AG04449 (cell line): ENCODE measurements at regions not wholly inside any gene's neighbourhood (a gene's known extent, or its start where the extent isn't known, plus 50 kb on each side); places are given as distances from the start of the nearest gene placed in this dataset.
A peak's percentile ranks its signal among the peaks of the same experiment; 100 is the strongest.

Experiments used
- CTCF ChIA-PET: fragments of 350-600 bp; formaldehyde crosslinking; extraction: SDS; loops from one replicate; lab custom pipeline; 2021; ENCODE audit warnings: antibody characterized with exemption; lab: Yijun Ruan, JAX
- POLR2A ChIA-PET: fragments of 400-600, 350-600 bp; formaldehyde crosslinking; extraction: SDS; loops from one replicate; lab custom pipeline; 2020; ENCODE audit warnings: antibody characterized with exemption, inconsistent platforms; lab: Yijun Ruan, JAX
- DNase-seq: peaks from one replicate; pipeline ENCODE4 v3.0.0-alpha.2; 2010; ENCODE audit warnings: low read depth, low spot score
- H3K4me3 ChIP-seq: 2 replicates; pipeline ENCODE4 v1.5.1; 2011; ENCODE audit warnings: low read depth, mild to moderate bottlenecking, control low read depth, low read length
- TF ChIP-seq, protein P1 (sequence below): IDR thresholded peaks from one replicate; pipeline ENCODE4 v1.5.1; 2011; ENCODE audit warnings: mild to moderate bottlenecking, moderate library complexity, low read length, control low read depth, inconsistent platforms; ENCODE audit not compliant: insufficient read depth; ENCODE audit errors: missing control alignments

DNA sequence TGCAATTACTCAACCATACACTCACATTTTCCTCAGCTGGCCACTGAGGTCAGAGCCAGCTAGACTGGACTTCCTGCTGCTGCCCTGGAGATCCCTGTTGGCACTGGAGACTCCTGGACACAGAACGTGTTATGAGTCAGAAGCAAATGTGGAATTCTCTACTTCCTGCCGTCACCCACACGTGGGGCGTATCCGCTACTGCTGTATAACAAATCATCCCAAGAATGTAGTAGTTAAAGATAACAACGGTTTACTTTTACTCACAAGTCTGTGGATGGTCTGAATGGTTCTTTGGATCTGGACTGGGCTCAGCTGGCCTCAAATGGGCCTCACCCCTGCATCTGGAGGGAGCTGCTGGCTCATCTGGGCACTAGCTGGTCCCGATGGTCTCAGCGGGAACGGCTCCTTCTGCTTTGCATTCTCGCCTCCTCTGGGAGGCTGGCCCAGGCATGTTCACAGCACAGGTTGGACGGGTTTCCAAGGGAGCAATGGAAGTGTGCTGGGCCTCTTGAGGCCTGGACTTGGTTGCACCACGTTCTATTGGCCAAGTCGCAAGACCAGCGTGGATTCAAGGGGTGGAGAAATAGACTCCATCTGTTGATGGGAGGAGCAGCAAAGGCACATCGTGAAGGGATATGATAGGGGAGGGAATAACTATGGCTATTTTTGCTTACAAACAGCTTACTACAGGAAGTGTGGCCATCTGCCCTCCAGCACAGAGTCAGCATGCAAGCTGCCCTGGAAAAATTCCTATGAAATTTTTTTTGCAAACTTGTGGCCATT is 118.5 kb downstream of the SNX5 start:
- TF ChIP-seq, protein P1, sequence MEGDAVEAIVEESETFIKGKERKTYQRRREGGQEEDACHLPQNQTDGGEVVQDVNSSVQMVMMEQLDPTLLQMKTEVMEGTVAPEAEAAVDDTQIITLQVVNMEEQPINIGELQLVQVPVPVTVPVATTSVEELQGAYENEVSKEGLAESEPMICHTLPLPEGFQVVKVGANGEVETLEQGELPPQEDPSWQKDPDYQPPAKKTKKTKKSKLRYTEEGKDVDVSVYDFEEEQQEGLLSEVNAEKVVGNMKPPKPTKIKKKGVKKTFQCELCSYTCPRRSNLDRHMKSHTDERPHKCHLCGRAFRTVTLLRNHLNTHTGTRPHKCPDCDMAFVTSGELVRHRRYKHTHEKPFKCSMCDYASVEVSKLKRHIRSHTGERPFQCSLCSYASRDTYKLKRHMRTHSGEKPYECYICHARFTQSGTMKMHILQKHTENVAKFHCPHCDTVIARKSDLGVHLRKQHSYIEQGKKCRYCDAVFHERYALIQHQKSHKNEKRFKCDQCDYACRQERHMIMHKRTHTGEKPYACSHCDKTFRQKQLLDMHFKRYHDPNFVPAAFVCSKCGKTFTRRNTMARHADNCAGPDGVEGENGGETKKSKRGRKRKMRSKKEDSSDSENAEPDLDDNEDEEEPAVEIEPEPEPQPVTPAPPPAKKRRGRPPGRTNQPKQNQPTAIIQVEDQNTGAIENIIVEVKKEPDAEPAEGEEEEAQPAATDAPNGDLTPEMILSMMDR = no peak
- ChIA-PET POLR2A (interaction anchor here (0.5 to 1.6 kb wide), 5 partner anchors 14 to 308 kb away, joined by 3 to 15 read pairs (median 3); partner anchors contain the start of gene RRBP1), CTCF (interaction anchor here (4.5 kb wide), 1 partner anchor 168 kb away, joined by 16 read pairs; the partner anchor contains the start of gene RRBP1)
- DNase-seq = peak; percentile 84
- H3K4me3 ChIP-seq = no peak overlapping the region

DNA sequence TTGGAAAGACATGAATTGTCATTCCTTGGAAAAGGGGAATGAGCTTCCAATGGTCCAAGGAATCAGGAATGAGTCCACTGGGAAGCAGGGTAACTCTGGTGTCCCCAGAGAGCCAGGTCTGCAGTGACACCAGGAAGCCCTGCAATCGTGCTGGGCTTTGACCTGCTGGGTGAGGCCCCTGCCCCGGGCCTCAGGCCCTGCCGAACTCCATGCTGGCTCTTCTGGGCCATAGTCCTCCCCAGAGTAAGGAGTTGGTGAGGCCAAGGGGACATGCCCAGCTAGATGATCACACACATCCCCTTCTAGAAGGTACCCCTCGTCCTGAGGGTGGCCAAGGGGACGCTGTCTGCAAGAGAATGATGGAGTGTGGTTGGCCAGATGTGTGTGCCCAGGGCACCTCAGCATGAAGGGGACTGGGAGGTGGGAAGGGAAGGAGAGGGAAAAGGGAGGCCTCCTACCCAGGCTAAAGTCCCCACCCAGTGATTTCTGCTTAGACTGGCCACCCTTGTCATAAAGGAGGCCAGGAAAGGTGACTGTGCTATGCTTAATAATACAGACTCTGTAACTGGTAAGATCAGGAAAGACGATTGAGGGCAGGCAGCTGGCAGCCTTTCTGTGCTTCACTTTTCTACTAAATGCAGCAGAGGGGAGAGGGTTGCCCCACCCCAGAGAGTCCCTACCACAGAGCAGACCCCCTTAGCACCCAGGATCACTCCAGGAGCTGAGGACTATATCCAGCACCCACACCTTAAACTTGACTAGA is 119.3 kb downstream of the SNX5 start:
- no peak for DNase-seq
- TF ChIP-seq, protein P1 = no peak
- ChIA-PET POLR2A (interaction anchor here (0.5 to 1.6 kb wide), 5 partner anchors 13 to 307 kb away, joined by 3 to 15 read pairs (median 3); partner anchors contain the start of gene RRBP1), CTCF (interaction anchor here (4.5 kb wide), 1 partner anchor 167 kb away, joined by 16 read pairs; the partner anchor contains the start of gene RRBP1)
- no peak overlapping the region for H3K4me3 ChIP-seq

DNA sequence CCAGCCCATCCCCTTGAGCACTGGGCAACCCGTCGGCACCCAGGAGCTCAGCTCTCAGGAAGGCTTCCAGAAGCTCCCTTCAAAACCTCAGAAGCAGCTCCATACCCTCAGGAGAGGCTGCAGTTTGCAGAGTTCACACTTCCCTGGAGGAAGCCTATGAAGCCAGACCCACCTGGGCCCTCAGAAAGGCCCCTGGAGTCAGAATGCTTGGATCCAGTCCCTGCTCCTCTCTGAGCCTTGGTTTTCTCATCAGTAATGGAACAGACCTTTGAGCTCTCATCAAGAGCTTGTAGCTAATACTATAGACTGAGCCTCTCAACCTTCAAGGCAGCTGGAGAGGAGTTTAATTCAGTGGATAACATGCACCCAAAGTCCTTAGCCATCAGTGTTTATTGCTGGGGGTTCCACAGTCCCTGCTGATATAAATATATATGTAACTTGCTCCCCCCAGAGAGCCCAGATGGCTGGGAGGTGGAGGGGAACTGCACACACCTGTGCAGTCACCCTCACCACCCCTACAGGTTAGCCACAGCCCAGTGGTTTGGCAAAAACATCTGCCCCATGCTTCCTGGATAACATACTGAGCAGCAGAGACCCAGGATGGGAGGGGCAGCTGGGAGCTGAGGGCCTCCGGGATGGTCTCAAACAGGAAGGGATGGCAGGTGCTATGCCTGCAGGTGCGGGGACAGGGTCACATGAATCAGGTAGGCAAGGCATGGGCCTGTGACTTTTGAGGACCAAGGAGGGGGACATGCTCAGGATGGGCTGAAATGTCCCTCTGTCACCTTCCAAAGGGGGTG is 120.1 kb downstream of the SNX5 start:
- H3K4me3 ChIP-seq = no peak overlapping the region
- ChIA-PET POLR2A (interaction anchor here (0.7 to 1.6 kb wide), 2 partner anchors 12 to 168 kb away, joined by 3 read pairs; no protein-coding TSS in a partner anchor), CTCF (interaction anchor here (4.5 kb wide), 1 partner anchor 167 kb away, joined by 16 read pairs; the partner anchor contains the start of gene RRBP1)
- no peak for DNase-seq
- TF ChIP-seq, protein P1 = no peak

DNA sequence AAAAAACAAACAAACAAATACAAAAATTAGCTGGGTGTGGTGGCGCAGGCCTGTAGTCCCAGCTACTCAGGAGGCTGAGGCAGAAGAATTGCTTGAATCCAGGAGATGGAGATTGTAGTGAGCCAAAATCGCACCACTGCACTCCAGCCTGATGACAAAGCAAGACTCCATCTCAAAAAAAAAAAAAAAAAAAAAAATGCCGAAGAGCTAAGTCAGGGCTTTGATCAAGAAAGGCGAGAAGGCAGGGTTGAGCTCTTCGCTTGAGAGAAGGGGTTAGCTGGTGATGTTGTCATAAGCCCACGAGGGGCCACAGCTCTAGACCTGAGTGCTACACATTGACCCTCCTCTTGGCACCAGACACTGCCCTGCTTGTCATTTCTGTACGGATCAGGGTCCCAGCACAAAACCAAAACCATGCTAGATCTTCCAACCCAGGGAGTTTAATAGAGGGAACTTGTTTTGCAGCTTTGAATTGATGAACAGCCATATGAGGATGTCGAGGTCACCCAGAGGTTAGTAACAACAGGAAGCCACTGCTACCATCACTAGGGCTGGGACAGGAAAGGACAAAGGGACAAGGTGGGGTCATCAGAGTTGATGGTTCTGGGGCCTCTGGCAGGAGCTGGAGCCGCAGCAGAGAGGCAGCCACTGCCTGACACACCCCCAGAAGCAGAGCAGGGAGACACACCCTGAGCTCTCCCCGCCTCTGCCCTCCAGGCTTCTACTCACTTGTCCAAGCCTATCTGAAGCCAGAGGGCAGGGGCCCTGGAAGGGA is 122.7 kb downstream of the SNX5 start:
- POLR2A ChIA-PET = interaction anchor here (1.4 kb wide), 1 partner anchor 164 kb away, joined by 4 read pairs; the partner anchor contains the start of gene RRBP1
- no peak for DNase-seq
- CTCF ChIA-PET = interaction anchor here (0.7 to 2.3 kb wide), 4 partner anchors 28 to 164 kb away, joined by 3 to 7 read pairs (median 4); partner anchors contain the start of gene RRBP1
- TF ChIP-seq, protein P1 = no peak
- H3K4me3 ChIP-seq = no peak overlapping the region

DNA sequence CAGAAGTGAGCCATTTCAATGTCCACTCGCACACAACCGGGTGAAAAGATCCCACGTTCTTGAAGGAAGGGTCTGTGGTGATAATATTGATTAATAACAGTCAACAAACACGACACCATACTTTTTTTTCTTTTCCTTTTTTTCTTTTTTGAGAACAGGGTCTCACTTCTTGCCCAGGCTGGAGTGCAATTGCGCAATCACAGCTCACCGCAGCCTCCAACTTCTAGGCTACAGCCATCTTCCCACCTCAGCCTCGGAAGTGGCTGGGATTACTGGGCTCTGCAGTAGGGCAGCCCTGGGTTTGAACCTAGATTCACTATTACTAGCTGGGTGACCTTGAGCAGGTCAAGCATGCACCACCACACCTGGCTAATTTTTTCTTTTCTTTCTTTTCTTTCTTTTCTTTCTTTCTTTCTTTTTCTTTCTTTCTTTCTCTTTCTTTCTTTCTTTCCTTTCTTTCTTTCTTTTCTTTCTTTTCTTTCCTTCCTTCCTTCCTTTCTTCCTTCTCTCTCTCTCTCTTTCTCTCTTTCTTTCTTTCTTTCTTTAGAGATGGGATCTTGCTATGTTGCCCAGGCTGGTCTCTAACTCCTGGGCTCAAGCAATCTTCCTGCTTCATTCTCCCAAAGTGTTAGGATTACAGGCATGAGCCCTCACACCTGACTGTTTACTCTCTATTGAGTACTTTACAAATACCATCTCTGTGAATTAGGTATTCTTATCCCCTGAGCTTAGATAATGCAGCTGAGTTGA is 123.9 kb downstream of the SNX5 start:
- no peak overlapping the region for H3K4me3 ChIP-seq
- ChIA-PET CTCF (interaction anchor here (1.0 to 2.3 kb wide), 4 partner anchors 30 to 162 kb away, joined by 3 to 7 read pairs (median 4); partner anchors contain the start of gene RRBP1), POLR2A (interaction anchor here (1.8 kb wide), 1 partner anchor 163 kb away, joined by 13 read pairs; the partner anchor contains the start of gene RRBP1)
- no peak for DNase-seq
- TF ChIP-seq, protein P1 = no peak
